Activated gamma-delta T cell (primary cell): ENCODE measurements at regions not wholly inside any gene's neighbourhood (a gene's known extent, or its start where the extent isn't known, plus 50 kb on each side); places are given as distances from the start of the nearest gene placed in this dataset.
"Not testable (repeated sequence)": the region's sequence is repeated elsewhere in the genome, so short reads cannot be mapped to it uniquely, and the experiment has no call there.

ENCODE experiments used
- DNase-seq: peaks from one replicate; lab custom pipeline; 2025; lab: John Stamatoyannopoulos, UW

DNA sequence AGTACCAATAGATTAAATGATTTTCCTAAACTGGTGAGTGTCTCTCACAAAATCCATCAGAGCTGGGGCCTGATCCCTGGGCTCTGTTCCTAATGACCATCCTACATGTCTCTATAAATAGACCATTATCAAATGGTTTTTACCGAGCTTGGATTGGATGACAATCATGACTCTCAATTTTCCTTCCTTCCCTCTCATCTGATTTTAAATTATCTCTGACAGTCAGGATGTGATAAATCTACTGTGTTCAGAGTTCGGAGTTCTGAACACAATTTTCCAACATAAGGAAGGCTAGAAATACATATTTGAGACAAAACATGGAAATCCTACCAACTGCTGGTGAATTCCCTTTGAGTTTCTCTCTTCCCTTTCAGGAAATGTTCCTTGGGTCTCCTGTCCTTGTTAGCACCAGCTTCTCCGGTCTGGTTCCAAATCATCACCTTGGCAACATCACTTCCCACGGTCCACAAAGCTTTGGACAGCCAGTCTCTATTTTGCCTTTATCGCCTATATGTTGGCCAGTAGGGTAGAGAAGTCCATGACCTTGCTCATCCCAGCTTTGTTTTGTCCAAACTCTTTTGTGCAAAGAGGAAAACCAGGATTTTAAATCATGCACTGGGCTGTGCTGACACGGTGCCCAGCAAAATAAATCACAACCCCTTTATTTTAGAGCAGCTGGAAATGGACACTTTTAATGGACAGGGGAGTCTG is 139.6 kb upstream of the ITGA6 start:
- DNase-seq = no peak

DNA sequence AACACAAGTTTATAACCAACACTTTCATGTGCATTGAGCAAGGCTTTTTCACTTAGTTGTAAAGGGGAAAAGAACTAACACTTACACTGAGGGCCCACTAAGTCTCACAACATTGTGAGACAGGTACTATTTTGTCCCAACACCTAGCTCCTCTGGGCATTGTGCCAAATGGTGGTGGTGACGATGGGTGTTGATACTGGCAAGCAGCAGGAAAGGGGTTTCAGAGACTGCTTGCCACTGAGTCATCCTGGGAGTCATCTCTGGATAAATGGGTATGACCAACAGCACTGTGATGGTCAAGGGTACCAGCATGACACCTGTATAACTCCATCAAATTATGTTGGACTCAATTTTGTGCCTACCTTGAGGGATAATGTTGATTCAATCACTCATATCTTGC is 138.8 kb upstream of the ITGA6 start:
- no peak for DNase-seq

DNA sequence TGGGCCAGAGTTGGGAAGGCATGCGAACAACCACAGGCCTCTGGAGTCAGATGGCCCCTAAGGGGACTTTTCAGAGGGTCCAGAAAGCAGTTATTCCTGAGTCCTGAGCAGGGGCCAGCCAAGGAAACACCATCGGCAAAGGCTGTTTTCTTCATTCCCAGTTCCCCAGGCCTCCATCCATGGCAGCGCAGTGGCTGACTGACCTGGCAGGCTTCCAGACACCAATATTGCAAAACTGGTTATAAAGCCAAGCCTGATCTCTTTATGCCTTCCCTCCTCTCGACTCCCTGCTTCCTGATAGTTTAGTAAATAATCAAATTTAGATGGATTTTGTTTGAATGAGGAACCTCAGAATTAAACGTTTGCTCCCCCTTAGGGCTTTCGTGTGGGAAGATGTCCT is 133.4 kb upstream of the ITGA6 start:
- DNase-seq = no peak

DNA sequence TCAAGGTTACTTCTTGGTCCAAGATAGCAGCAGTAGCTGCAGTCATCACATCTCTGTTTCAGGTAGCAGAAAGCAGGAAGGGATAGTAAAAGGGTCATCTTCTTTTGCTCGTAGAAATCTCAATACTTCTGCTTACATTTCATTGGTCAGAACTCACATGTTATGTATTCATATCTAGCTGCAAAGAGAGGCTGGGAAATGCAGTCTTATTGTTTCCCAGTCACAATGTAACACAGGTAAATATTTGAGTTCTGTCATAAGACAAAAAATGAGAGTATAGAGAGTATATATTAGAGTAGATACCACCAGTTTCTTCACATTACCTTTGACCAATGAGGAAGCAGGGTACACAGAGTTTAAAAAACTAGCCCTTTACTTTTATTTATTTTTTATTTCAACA is 132.4 kb upstream of the ITGA6 start:
- DNase-seq = no peak

DNA sequence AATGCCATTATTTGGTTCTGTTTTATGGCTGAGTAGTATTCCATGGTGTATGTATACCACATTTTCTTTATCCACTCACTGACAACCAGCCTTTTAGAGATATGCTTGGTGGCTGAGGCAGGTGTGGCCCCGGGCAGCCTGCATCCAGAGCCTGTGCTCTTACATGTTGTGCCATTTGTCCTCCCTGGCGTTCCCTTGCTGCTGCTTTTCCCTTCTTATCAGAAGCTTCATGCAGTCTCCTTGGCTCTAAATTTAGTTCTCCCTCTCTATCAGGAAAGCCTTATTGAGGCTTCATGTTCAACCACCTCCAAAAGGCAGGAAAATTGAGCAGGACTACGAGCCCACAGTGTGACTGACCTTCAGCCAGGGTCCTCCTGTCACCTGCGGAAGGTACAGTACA is 131.7 kb upstream of the ITGA6 start:
- DNase-seq = no peak

DNA sequence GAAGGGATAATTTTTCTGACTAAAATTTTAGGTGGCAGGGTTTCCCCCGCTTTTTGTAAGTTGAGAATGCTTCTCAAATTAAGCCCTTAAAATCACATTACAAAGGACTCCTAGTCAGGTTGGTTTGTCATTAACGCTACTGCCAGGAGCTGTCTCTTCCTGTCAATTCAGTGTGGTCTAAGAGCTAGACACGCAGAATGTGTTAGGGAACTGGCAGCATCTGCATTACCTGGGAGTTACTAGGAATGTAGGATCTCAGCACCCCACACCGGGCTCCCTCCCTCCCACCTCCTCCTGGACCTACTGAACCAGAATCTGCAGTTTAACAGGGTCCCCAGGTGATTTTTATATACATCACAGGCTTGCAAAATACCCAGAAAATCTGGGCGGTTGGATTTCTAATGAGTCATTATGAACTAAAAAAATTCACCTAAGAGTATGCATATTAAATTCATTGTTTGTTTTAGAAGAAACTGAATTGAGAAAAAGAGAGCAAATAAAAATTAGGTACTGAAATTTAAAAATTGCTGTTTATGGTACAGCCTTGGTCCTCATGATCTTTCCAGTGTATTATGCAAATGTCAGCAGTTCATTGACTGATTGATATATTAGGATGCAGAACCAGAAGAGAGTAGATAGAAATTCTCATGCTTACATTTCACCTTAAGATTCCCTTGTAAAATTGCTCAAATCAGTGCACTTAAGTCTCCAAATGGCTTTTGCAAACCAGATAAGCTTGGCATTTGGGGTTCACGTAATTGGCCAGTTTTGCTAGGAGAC is 130.9 kb upstream of the ITGA6 start:
- DNase-seq = no peak

DNA sequence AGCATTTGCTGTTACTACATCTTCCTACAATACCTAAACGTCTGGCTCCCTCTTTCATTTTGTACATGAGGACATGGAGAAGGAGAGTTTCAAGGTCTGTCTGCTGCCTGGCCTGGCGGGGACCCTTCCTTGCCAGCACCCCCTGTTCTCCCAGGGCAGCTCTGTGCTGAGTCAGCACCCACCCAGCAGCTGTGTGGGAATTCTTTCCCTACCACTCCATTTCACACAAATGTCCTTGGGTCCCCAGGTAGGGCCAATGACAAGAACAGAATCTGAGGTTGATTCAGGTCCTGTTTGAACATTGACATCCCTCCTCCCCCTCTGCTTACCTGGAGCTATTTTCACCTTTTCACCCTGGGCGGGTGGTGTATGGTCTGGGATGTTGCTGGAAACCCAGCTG is 129.9 kb upstream of the ITGA6 start:
- no peak for DNase-seq

DNA sequence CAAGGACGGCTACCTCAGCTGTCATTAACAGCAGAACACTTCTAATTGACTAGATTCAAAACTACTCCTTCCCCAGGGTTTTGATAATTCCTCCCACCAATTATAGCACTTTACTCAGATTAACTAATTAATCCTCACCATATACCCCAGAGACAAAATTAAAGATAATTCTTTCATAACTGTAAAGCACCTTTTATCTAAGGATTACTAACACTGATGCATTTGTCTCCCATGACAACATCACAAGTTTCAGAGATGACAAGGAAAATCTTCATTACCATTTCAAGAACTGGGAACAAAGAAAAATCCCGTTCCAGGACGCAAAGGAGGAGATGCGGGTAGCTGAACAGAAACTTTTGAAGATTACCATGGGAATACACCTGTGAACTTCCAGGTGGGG is 129.4 kb upstream of the ITGA6 start:
- DNase-seq = no peak

DNA sequence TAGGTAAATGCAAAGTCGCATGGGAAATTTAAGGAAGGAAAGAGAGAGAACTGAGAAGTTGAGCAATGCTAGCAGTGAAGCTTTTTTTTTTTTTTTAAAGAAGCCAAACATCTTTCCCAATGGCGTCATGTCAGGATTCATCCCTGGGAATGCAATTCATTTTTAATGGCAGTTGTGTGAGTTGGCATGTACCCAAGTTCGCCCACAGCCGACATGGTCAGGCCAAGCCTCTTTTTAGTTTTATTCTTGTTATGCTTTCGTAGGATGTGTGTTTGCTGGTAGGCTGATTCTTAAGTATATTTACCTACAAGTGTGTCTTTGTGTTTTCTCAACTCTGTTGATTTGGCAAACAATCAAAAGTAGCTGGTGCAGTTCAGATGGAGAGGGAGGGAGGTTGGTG is 127.6 kb upstream of the ITGA6 start:
- no peak for DNase-seq

DNA sequence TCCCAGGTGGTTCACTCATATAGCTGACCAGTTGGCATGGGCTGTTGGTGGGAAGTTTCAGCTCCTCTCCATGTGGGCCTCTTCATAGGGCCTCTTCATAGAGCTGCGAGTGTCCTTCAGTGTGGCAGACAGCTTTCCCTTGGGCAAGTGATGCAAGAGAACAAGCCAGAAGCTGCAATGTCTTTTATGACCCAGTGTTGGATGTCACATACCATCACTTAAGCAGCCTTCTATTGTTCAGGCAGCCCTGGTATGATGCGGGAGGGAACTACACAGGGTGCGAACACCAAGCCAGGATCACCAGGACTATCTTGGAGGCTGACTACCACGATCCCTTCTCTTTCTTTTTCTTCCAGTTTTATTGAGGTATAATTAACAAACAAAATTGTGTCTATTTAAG is 126.5 kb upstream of the ITGA6 start:
- no peak for DNase-seq

DNA sequence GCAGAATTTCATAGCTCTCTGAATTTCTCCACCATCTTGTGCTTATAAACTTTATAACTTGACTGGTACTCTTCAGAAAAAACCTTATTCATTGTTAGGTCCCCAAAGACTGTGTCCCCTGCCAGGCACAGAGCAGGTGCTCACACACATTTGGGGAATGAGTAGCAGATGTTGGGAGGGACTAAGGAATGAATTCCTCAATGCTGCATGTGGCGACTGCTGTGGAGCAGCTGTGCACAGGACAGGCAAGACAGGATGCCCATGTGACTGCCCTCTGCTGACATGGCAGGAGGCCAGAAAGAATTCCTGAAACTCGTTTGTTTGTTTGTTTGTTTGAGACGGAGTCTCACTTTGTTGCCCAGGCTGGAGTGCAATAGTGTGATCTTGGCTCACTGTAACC is 122.3 kb upstream of the ITGA6 start:
- no peak for DNase-seq

DNA sequence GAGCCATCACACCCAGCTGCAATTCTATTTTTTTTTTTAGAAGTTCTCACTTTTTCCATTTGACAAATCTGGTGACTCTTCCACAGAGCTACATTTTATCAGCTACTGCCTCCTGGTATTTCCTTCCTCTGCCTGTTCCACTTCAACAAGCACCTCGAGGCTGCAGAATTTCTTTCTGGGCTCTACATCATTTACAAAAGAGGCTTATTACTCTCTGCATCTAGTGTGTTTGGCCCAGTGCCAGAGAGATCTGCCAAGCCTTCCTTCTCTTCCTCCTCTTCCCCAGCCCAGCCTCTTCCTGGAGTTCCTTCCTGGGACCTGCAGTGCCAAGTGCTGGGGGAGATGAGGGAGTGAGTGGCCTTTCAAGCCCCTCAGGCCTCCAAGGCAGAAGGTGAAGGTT is 119.6 kb upstream of the ITGA6 start:
- no peak for DNase-seq

DNA sequence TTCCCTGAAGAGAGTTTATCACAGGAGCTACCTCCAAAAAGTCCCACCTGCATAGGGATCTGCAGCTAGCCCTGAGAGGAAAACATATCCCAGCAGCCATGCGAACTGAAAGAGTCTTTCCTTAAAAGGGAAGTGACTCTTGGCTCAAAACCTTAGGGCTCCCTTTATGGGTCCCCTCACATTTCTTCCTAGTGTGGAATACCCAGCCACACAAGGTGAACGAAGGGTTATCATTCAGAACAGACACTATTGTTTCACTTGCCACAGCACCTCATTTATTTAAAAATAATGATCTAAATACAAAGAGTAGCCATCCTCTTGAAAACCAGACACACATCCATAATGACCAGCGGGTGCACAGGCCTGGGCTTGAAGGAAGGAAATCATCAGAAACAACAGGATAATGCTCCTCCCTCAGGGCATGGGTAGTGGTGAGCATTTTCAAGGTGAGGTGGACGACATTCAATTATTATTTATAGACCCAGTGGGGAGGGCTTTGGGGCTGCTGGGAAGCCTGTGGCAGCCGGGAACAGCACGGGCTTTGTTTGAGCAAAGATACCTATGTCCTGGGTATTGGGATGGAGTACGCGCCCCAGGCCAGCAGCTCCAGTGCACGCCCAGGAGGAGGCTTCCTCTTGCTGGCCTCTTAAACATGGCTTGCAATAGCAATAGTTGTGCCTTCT is 119.0 kb upstream of the ITGA6 start:
- DNase-seq = no peak

DNA sequence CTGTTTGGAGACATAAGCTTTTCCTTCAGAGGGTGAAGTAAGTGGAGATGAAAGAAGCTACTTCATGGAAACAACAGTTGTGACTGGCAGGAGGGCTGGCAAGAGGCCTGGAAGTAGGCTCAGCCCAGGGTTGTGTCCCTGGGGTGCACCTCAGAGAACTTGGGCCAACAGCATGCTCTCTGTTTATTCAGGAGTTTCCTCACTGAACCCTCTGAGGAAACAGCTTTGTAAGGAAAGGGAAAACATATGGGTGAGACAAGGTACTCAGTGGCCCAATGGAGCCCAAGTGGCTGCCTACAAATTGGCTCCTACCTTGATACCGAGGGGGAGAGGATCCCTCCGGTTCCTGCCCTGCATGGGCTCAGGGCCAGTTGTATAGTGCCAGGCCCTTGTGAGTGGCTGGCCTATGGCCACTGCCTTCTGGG is 115.5 kb upstream of the ITGA6 start:
- DNase-seq = no peak

DNA sequence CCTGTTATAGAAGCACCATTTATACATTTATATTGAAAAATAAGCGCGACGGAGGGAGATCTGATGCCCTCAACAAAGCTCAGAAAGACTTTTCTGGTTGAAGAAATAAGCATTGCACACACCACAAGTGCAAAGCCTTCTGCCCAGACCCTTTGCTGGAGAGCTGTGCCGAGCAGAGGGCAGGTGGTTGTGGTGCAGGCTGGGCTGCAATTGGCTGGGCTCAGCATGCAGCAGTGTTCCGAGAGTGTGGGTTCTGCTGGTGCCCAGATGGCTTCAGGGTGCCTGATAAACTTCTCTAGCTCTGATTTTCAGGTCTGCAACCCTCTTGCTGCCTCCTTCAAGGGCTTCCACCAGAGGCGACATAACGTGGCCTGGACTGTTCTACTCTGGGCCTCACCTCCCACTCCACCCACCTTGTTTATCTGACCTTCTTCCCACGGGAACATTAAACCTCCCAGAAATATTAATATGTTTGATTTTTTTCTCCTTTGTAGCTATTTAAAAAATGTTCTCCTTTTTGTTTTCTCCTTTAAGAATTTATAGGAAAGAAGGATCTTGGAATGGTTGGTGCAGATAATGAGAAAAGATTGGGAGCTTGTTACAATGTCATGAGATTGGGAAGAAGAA is 113.6 kb upstream of the ITGA6 start:
- DNase-seq = no peak

DNA sequence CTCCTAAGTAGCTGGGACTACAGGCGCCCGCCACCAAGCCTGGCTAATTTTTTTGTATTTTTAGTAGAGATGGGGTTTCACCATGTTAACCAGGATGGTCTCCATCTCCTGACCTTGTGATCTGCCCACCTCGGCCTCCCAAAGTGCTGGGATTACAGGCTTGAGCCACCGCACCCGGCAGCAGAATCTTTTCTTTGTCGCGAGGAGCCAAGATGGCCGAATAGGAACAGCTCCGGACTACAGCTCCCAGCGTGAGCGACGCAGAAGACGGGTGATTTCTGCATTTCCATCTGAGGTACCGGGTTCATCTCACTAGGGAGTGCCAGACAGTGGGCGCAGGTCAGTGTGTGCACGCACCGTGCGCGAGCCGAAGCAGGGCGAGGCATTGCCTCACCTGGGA is 112.3 kb upstream of the ITGA6 start:
- not testable (repeated sequence) for DNase-seq

DNA sequence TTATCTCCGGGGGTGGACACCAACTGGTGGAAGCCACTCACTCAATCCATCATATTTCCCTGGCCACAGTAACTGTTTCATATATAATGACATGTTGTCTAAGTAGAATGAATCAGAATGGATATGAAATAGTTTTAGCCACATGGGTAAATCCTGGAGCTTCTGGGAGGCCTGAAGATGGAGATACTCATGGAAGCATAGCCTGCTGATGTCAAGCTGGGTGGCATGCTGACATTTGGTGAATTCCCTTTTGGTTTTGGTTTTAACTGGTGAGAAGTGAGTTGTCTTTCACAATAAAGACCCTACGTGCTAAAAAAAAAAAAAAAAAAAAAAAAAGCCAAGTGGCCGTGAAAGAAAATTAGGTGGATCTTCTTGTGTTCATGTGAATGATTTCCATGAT is 105.3 kb upstream of the ITGA6 start:
- no peak for DNase-seq

DNA sequence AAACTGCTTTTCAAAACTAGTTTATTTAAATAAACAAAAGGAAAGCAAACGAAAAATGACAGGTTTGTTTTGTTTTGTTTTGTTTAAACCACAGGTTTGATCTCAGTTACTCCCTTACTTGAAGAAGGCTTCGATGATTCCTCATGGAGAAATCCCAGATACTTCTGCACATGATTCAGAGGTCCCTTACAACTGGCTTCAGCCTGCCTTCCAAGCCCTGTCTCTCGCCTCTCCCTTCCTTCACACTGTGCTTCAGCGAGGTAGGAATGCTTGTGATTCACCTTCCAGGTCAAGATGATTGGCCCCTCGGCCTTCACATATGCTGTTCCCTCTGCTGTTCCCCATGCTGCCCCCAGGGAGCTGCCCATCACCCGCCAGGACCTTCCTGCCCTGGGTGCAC is 104.1 kb upstream of the ITGA6 start:
- no peak for DNase-seq

DNA sequence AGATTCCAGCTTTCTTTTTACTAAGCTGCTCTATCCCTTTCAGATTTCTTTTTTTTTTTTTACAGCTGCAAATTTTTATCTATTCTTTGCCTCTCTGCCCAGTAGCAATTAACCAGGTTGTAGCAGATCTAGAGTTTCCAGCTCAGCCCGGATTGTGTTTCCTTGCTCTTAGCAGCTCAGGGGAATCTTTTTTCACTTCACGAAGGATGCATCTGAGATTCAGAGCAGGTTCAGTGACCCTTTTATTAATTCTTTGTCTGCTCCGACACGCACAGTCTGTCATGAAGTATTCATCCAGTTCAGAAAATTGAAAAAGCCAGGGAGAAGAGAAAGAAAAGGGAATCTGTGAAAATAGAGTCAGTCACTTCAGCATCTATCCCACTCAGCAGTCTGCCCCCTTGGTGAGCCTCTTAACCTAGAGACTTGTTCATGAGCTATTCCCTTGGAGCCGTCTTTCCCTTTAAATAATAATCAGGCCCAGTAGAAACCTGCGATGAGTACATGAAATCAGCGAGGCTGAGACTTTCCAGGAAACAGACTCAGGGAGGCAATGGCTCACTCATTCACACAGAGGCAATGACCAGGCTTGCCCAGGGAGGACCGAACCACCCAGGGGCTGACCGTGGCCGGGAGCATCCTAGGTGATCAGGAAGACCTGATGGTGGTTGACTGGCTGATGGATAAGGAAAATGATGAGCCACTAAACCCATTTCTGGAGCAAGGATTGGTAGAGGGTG is 103.4 kb upstream of the ITGA6 start:
- no peak for DNase-seq

DNA sequence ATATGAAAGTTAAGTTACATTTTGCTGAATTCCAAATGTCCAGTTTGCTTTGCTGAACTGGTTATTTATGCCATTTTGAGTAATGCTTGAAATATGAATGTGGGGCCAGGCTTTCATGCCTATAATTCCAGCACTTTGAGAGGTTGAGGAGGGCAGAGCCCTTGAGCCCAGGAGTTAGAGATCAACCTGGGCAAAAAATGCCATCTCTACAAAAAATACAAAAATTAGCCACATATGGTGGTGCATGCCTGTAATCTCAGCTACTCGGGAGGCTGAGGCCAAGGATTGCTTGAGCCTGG is 101.2 kb upstream of the ITGA6 start:
- DNase-seq = no peak

DNA sequence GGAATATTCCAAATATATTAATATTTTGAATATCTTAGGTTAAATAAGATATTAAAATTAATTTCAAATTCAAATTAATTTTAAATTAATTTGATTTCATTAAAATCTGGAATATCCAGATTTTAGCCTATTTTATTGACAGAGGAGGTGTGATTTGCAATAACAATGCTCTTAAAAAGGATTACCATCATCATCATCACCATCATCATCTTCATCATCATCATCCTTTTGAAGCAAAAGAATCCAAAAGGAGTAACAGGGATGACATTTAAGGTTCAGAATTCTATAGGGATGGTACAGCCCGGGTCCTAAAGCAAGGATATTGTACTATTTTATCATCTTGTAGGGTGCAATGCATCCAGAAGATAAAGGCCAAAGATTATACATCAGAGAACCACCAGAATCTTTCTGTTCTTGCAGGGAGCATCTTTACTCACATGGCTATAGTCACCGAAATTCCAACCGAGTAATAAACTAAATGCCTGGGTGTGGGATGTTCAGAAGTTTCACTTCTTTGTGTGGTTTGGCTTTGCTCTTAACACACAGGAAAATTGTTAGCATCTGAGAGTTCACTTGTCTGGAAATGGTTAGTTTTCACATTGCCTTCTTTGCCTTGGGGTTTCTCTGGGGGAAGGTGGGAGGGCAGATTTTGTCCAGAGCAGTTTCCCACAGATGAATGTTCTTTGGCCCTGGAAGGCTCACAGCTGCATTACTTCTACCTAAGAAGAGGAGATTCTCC is 99.1 kb upstream of the ITGA6 start:
- DNase-seq = no peak

DNA sequence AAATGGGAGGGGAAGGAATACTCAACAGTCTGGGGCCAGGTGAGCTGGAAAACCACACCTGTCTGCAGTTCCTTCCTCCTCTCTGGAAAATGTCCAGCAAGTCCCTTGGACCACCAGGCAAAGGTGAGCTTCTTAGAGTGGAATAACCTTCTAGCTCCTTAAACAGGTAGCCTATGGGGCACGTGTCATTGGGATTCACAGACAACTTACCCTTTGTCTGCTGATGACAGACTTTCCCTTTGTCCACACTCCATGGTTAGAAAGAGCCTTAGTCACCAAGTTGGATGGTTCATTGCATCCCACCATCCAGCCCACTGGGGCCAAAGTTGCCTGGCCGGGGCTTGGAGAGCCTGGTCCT is 98.0 kb upstream of the ITGA6 start:
- DNase-seq = no peak
